ENCODE measurements at regions not wholly inside any gene's neighbourhood (a gene's known extent, or its start where the extent isn't known, plus 50 kb on each side); places are given as distances from the start of the nearest gene placed in this dataset.

- peaks cover 9% of the 10 kb centered on the region; the same call in 1 of the 2 replicates for H3K9me3 ChIP-seq (ENCODE audit: low read length)
- intact Hi-C loops (cut with micrococcal nuclease; ENCODE audit: unreplicated experiment), result loop anchor here (1.0 to 10.0 kb wide), 2 partner anchors 64 to 517 kb away; no protein-coding TSS in a partner anchor
- no peaks in the 10 kb centered on the region for H3K4me1 ChIP-seq (ENCODE audit: insufficient read depth, low read length)
- no peak overlapping the region for H2AFZ ChIP-seq (ENCODE audit: low read length)
- POLR2A ChIA-PET, result no interaction called here
- H3K4me3 ChIP-seq (replicated peaks in 1 of 3; ENCODE audit: insufficient read depth in 1 of 3, low read depth in 2 of 3, low read length in 3 of 3), result no peak overlapping the region
- H3K4me2 ChIP-seq (ENCODE audit: low read depth, low read length), result no peak overlapping the region
- no TSS peak for BruUV-seq (replicated peaks)
- CTCF ChIA-PET (ENCODE audit: low intra/inter-chr PET ratio, low total read pairs), result interaction anchor here (1.8 kb wide), 1 partner anchor 517 kb away, joined by 6 read pairs; no protein-coding TSS in a partner anchor
- FAIRE-seq (no peak), DNase-seq (ENCODE audit: low spot score) (no peak), ATAC-seq (no peak)
- 24% methylated on average over 4 of the region's 4 CpGs for WGBS (ENCODE audit: low lambda C conversion rate)
- in situ Hi-C loops (cut with HindIII; ENCODE audit: extremely low pct_ligation_motif_present, low pct_unique_long_range_greater_than_20kb), result no loop called here
- no peaks in the 10 kb centered on the region for H3K27me3 ChIP-seq (ENCODE audit: control insufficient read depth in 1 of 2, insufficient read depth in 2 of 2, low read length in 2 of 2)
- H4K20me1 ChIP-seq (ENCODE audit: insufficient read depth, low read length), result no peaks in the 10 kb centered on the region
- no peaks in the 10 kb centered on the region for H3K36me3 ChIP-seq (replicated peaks in 1 of 2; ENCODE audit: control insufficient read depth in 1 of 2, insufficient read depth in 2 of 2, low read length in 2 of 2)
- no peak overlapping the region for H3K9ac ChIP-seq (ENCODE audit: insufficient read depth, low read depth, low read length)
- no peak overlapping the region for H3K27ac ChIP-seq (ENCODE audit: extremely low read length, insufficient read depth, low read length)
- no peaks in the 10 kb centered on the region for H3K79me2 ChIP-seq (ENCODE audit: insufficient read depth, low read length)
- TF ChIP-seq, protein P1, sequence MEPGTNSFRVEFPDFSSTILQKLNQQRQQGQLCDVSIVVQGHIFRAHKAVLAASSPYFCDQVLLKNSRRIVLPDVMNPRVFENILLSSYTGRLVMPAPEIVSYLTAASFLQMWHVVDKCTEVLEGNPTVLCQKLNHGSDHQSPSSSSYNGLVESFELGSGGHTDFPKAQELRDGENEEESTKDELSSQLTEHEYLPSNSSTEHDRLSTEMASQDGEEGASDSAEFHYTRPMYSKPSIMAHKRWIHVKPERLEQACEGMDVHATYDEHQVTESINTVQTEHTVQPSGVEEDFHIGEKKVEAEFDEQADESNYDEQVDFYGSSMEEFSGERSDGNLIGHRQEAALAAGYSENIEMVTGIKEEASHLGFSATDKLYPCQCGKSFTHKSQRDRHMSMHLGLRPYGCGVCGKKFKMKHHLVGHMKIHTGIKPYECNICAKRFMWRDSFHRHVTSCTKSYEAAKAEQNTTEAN (CRISPR knock-in tag; conservative IDR thresholded peaks at IDR 0.05), result no peak
- no peak for TF ChIP-seq NR0B2 (CRISPR knock-in tag; IDR thresholded peaks at IDR 0.05)
- TF ChIP-seq ELF4 (CRISPR knock-in tag; IDR thresholded peaks at IDR 0.05; ENCODE audit: borderline replicate concordance), result no peak
- no peak for TF ChIP-seq HCFC1 (IDR thresholded peaks at IDR 0.05; ENCODE audit: low read depth, low read length)
- TF ChIP-seq NCOA2 (CRISPR knock-in tag; IDR thresholded peaks at IDR 0.05), result no peak
- TF ChIP-seq TRAFD1 (CRISPR knock-in tag; IDR thresholded peaks at IDR 0.05; ENCODE audit: borderline replicate concordance), result no peak
- TF ChIP-seq KDM5A (IDR thresholded peaks at IDR 0.05; ENCODE audit: borderline replicate concordance, low read length), result no peak
- TF ChIP-seq ZFP36L1 (CRISPR knock-in tag; IDR thresholded peaks at IDR 0.05), result no peak
- no peak for TF ChIP-seq ATM (IDR thresholded peaks at IDR 0.05; ENCODE audit: borderline replicate concordance)
- TF ChIP-seq, protein P2, sequence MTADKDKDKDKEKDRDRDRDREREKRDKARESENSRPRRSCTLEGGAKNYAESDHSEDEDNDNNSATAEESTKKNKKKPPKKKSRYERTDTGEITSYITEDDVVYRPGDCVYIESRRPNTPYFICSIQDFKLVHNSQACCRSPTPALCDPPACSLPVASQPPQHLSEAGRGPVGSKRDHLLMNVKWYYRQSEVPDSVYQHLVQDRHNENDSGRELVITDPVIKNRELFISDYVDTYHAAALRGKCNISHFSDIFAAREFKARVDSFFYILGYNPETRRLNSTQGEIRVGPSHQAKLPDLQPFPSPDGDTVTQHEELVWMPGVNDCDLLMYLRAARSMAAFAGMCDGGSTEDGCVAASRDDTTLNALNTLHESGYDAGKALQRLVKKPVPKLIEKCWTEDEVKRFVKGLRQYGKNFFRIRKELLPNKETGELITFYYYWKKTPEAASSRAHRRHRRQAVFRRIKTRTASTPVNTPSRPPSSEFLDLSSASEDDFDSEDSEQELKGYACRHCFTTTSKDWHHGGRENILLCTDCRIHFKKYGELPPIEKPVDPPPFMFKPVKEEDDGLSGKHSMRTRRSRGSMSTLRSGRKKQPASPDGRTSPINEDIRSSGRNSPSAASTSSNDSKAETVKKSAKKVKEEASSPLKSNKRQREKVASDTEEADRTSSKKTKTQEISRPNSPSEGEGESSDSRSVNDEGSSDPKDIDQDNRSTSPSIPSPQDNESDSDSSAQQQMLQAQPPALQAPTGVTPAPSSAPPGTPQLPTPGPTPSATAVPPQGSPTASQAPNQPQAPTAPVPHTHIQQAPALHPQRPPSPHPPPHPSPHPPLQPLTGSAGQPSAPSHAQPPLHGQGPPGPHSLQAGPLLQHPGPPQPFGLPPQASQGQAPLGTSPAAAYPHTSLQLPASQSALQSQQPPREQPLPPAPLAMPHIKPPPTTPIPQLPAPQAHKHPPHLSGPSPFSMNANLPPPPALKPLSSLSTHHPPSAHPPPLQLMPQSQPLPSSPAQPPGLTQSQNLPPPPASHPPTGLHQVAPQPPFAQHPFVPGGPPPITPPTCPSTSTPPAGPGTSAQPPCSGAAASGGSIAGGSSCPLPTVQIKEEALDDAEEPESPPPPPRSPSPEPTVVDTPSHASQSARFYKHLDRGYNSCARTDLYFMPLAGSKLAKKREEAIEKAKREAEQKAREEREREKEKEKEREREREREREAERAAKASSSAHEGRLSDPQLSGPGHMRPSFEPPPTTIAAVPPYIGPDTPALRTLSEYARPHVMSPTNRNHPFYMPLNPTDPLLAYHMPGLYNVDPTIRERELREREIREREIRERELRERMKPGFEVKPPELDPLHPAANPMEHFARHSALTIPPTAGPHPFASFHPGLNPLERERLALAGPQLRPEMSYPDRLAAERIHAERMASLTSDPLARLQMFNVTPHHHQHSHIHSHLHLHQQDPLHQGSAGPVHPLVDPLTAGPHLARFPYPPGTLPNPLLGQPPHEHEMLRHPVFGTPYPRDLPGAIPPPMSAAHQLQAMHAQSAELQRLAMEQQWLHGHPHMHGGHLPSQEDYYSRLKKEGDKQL (CRISPR knock-in tag; IDR thresholded peaks at IDR 0.05; ENCODE audit: low read depth), result no peak
- TF ChIP-seq, protein P3, sequence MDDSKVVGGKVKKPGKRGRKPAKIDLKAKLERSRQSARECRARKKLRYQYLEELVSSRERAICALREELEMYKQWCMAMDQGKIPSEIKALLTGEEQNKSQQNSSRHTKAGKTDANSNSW (CRISPR knock-in tag; IDR thresholded peaks at IDR 0.05; ENCODE audit: borderline replicate concordance), result no peak
- TF ChIP-seq, protein P4, sequence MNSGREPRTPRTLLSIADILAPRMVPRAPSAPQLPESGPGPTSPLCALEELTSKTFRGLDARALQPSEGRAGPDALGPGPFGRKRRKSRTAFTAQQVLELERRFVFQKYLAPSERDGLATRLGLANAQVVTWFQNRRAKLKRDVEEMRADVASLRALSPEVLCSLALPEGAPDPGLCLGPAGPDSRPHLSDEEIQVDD (CRISPR knock-in tag; IDR thresholded peaks at IDR 0.05; ENCODE audit: borderline replicate concordance), result no peak
- TF ChIP-seq NCOA5 (CRISPR knock-in tag; IDR thresholded peaks at IDR 0.05), result no peak
- no peak for TF ChIP-seq GPN1 (CRISPR knock-in tag; IDR thresholded peaks at IDR 0.05; ENCODE audit: borderline replicate concordance)
- TF ChIP-seq ZSCAN25 (CRISPR knock-in tag; IDR thresholded peaks at IDR 0.05), result no peak
- no peak for TF ChIP-seq NAIF1 (CRISPR knock-in tag; IDR thresholded peaks at IDR 0.05; ENCODE audit: borderline replicate concordance)
Measured at GRCh38 chr15:47470983-47471382, 246.3 kb upstream of the SEMA6D start.
